KOPT-K1 (cell line): ENCODE measurements at regions not wholly inside any gene's neighbourhood (a gene's known extent, or its start where the extent isn't known, plus 50 kb on each side); places are given as distances from the start of the nearest gene placed in this dataset.

ENCODE experiments used
- H3K27ac ChIP-seq: fragments of 200-600 bp; sonication (generic); 2 replicates; pipeline ENCODE4 v1.5.1; 2016; ENCODE audit warnings: antibody characterized with exemption, mild to moderate bottlenecking, low read depth, low read length; ENCODE audit not compliant: poor library complexity, severe bottlenecking
- H3K36me3 ChIP-seq: fragments of 200-600 bp; sonication (generic); 2 replicates; pipeline ENCODE4 v1.5.1; 2017; ENCODE audit warnings: antibody characterized with exemption, mild to moderate bottlenecking, low read length, moderate library complexity; ENCODE audit not compliant: insufficient read depth
- H3K9me3 ChIP-seq: fragments of 200-600 bp; sonication (generic); 2 replicates; pipeline ENCODE4 v1.5.1; 2017; ENCODE audit warnings: antibody characterized with exemption, low read length, mild to moderate bottlenecking; ENCODE audit not compliant: insufficient read depth, poor library complexity, severe bottlenecking

DNA sequence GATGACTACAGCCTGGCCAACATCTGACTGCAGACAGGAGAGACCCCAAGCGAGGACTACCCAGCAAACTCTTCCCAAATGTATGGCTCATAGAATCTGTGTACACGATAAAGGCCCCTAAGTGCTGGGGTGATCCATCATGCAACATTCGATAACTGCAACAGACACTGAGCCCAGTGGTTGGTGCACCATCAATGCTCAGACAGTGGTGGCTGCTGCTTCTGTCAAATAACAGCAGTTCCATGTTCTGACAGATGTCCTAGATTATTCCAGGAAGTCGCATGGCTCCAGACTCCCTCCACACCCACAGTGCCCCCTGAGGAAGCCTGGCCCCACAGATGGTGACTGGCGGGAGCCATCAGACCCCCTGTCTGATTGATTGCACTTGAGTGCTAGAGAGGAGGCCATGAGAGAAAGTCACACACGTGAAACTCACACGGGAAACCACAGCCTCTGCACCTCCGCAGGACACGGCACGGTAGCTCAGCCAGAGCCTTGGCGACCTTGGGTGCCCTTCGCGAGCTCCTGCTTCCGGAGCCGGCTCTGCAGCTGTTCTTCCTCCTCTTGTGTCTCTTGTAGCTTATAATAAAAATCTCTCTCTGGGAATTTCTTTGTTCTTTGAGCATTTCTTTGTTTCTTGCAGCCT is 1155.9 kb downstream of the TBC1D22A start:
- Histone ChIP-seq H3K27ac (peak overlapping the region; percentile 71), H3K36me3 (no peaks in the 10 kb centered on the region), H3K9me3 (peaks cover 5% of the 10 kb centered on the region)

DNA sequence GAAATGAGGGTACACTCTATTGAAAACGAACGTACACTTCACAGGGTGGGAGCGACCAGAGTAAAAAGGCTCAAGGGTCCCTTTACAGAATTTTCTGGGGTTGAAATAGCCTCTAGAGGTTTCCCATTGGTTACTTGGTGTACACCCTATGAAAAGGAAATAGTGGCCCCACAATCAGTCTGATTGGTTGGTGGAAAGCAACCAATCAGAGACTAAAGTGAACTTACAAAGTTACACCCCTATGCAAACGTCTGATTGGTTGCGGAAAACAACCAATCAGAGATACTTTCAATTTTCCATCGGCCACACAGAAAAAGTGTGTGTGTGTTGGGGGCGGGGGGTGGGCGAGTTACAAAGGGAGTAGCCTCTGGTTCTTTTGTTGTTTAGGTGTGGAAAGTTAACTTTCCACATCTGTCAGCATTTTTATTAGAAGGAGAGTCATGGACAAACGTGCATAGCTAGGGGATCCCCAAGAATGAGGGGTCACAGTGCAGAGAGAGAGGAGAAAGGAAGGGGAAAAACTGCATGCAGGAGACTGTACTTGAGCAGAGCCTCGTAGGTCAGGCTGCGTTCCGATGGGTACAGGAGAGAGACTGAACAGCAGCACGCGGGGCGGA is 1152.1 kb downstream of the TBC1D22A start:
- Histone ChIP-seq H3K9me3 (peaks cover 15% of the 10 kb centered on the region), H3K27ac (no peak overlapping the region), H3K36me3 (no peaks in the 10 kb centered on the region)

DNA sequence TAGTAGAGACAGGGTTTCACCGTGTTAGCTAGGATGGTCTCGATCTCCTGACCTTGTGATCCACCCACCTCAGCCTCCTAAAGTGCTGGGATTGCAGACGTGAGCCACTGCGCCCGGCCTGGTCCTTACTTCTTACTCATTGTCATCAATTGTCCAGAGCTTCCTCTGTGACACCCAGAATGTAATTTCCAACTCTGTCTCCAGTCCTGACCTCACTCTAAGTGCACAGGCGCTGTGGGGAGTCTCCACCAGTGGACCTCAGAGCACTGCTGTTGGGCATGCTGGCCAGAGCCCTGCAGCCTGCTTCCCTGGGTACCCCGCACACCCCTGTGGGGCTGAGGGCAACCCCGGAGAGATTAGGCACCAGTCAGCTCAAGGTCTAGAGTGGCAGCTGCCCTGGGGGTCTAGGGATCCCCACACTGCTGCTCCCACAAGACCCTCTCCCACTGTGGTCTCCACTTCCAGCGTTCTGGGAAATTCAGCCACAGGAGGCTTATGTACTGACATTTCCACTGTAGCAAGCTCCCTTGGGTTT is 1140.3 kb downstream of the TBC1D22A start:
- Histone ChIP-seq H3K36me3 (no peaks in the 10 kb centered on the region), H3K9me3 (peaks cover 7% of the 10 kb centered on the region), H3K27ac (no peak overlapping the region)

DNA sequence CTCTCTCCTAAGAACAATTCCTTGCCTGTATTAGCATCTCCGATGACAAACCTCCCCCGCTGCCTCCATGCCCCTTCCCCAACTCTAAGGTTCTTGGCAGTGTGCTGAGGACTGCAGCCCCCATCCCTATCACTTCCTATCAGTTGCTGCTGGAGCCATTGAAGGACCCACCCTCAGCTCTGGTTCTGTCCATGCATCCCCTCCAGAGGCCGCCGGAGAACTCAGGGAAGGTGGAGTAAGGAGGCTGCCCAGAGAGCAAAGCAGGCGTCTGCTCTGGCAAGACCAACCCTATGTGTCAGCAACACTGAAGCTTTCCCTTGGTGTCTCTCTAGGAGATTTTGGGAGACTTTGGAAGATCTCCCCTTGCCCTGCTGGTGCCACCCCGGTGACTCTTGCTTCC is 1139.5 kb downstream of the TBC1D22A start:
- no peaks in the 10 kb centered on the region for H3K36me3 ChIP-seq
- H3K9me3 ChIP-seq = peaks cover 7% of the 10 kb centered on the region
- no peak overlapping the region for H3K27ac ChIP-seq

DNA sequence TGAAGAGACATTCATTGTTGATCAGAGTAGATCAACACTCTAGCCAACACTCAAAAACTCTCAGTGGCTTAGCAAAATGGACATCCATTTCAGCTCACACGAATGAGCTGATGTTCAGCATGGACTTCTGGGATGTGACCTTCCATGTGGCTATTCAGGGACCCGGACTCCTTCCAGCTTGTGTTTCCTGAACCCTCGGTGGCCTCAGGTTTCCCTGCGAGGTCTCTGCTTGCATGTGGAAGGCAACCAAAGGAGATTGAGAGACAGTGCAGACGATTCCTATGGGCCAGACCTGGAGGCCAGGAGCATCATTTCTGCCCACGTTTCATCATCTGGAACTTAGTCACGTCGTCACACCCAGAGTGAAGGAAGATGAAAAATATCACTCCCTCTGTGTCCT is 1137.4 kb downstream of the TBC1D22A start:
- H3K36me3 ChIP-seq = no peaks in the 10 kb centered on the region
- H3K9me3 ChIP-seq = peaks cover 6% of the 10 kb centered on the region
- no peak overlapping the region for H3K27ac ChIP-seq

DNA sequence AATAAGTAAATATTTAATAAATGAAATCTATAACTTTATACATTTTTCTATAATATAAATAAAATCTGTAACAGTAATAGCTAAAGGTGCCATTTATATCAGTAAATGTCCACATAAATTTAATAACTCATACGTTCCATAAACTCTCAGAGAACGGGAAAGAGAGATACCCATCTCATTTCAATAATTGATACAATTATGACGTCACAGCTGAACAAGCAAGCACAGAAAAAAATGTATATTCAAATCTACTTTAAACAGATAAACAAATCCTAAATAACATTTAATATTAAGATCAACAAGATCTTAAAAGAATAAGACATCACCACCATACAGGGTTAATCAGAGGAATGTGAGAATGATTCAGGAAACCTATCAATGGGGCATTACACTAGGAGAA is 1136.5 kb downstream of the TBC1D22A start:
- no peaks in the 10 kb centered on the region for H3K36me3 ChIP-seq
- no peak overlapping the region for H3K27ac ChIP-seq
- H3K9me3 ChIP-seq = peaks cover 12% of the 10 kb centered on the region

DNA sequence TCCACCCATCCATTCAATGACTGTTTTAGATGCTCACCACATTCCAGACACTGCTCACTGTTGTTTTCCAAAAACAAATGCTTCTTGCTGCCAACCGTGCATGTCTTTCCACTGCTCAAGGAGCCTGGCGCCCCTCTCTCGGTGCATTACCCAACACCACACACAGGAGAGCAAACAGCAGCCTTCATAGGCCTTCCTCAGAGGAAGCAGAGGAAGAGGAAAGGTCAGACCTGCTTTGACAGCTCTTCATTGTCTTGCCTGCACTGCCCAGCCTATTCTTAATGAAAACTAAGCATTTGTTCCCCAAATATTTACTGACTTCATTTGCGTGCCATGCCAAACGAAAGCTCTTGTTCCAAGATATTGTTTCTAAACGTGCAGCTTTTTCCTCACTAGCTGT is 1129.2 kb downstream of the TBC1D22A start:
- Histone ChIP-seq H3K27ac (no peak overlapping the region), H3K36me3 (no peaks in the 10 kb centered on the region), H3K9me3 (peaks cover 16% of the 10 kb centered on the region)

DNA sequence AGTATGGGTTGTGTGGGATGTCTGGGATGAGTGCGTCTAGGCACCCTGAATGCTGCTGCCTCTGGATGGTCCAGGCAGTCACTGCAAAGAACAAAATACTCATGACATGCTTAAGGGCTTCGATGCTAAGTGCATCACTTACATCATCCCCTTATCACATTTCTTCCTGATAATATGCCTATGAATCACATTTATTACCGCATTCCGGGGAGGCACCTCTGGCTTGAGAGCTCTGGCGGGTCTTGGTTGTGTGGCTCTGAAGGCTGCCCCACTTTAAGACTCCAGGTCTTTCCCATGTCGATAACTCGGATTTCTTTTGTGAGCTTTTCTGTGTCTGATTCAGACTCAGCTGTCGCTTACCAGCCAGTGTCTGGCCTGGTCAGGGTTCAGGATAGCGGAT is 1126.4 kb downstream of the TBC1D22A start:
- H3K36me3 ChIP-seq = no peaks in the 10 kb centered on the region
- H3K27ac ChIP-seq = no peak overlapping the region
- H3K9me3 ChIP-seq = peaks cover 2% of the 10 kb centered on the region

DNA sequence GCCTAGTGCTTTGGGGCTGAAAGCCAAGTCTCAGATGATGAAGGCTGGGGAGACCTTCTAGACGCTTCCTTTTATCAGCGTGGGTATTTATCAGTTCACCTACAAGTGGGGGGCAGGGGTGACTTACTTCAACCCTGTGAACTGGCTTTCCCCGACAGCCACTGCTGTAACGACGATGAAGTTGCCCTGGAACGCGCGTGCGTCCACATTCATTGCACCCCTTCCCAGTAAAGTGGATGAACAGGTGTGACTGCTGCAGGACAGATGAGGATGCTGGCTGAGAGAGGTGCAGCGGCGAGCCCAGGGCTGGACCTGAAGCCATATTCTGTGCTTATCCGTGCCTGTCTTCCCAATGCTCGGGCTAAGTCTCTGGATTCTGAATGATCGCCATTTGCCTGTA is 1122.3 kb downstream of the TBC1D22A start:
- Histone ChIP-seq H3K27ac (no peak overlapping the region), H3K9me3 (no peaks in the 10 kb centered on the region), H3K36me3 (no peaks in the 10 kb centered on the region)

DNA sequence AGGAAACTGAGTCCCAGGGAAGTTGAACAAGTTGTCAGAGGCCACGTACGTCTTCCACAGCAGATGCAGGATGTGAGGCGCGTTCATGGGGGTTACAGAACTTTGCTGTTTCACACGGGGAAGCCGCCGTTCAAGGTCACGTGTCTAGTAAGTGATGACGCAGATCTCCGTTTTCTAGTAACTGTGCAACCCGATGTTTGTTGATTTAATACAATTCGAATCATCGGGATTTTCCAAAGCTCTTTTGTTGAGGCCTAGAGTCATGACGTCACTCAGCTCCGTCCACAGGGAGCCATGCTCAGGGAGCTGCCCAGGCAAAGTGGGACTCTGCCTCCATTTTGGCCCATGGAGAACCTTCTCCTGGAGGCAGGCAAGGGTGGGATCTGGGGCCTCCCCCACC is 1121.8 kb downstream of the TBC1D22A start:
- Histone ChIP-seq H3K9me3 (no peaks in the 10 kb centered on the region), H3K36me3 (no peaks in the 10 kb centered on the region), H3K27ac (no peak overlapping the region)

DNA sequence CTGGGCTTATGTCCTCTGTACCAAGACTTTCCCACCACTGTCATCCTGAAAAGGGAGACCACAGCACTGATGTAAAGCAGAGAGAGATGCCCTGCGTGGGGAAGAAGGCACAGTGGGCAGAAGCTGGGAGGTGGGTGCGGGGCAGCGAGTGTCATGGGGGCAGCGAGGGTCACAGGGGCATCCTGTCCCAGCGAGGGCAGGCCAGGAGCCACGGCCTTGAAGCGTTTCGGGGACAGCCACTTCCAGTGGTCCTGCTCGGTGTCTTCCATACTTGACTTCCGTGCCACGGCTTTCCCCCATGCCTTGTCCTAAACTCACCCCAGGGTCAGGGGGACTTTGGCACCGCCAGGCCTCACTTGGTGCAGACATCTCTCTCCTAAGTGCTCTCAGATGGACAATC is 1121.3 kb downstream of the TBC1D22A start:
- Histone ChIP-seq H3K27ac (no peak overlapping the region), H3K9me3 (no peaks in the 10 kb centered on the region), H3K36me3 (no peaks in the 10 kb centered on the region)

DNA sequence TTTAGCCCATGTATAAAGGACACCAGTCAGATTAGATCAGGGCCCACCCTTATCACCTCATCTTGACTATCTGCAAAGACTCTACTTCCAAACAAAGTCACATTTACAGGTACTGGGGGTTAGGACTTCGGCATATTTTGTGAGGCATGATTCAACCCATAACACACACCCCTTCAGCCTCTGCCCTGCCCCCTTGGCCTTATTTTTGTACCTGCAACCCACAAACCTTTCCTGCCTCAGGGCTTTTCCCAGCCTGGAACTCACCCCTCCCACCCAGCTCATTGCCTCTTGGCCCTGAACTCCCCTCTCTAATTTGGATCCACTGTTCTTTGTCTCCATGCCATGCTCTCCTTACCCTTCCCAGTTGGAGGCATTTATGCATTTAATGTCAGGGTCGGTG is 1116.9 kb downstream of the TBC1D22A start:
- Histone ChIP-seq H3K9me3 (no peaks in the 10 kb centered on the region), H3K27ac (no peak overlapping the region), H3K36me3 (no peaks in the 10 kb centered on the region)

DNA sequence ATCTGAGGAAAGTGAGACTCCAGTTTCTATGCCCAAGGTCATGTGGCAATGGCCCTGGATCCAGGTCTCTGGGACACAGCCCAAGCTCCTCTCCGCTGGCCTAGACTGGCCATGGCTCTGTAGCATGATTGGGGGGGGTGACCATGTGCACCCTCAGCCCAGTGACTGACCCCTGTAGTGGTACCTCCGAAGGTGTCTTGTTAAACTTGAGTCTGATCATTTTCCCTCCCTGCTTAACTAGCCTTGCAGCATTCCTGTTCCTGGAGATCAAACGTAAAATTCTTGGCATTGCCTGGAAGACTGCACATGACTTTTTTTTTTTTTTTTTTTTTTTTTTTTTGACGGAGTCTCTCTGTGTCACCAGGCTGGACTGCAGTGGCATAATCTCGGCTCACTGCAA is 1116.0 kb downstream of the TBC1D22A start:
- Histone ChIP-seq H3K27ac (no peak overlapping the region), H3K36me3 (no peaks in the 10 kb centered on the region), H3K9me3 (no peaks in the 10 kb centered on the region)

DNA sequence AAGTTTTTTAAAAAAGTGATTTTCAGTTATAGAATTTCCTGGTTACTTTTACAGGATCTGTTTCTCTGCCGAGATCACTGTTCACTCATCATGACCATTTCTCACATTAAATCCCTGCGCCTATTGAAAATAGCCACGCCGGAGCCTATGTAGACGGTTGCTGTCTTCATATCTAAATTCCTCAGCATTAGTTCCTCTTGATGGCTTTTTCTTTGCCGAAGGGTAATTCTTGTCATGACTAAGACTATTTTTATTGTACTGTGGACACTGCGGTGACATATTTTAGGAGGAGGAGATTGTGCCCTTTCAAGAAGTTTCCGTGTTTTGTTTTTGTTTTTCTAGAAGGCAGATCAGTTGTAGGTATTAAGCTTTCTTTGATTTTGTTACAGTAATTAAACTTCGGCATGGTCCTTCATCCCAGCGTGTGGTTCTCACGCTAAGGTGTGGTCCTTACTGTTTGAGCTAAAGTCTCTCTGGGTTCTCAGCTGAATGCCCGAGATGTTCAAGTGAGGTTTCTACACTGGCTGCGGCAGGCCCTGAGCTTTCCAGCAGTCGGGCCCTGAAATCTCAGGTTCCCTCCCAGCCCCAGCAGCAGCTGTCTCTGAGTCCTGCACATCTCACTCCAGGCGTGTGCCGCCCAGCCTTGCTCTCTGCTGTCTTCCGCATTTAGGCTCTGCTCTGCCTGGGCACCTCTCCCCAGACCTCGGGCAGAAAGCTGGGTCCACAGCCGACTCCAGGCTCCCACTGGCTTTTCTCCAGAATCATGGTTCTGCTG is 1110.5 kb downstream of the TBC1D22A start:
- H3K27ac ChIP-seq = no peak overlapping the region
- peaks cover 13% of the 10 kb centered on the region for H3K9me3 ChIP-seq
- no peaks in the 10 kb centered on the region for H3K36me3 ChIP-seq

DNA sequence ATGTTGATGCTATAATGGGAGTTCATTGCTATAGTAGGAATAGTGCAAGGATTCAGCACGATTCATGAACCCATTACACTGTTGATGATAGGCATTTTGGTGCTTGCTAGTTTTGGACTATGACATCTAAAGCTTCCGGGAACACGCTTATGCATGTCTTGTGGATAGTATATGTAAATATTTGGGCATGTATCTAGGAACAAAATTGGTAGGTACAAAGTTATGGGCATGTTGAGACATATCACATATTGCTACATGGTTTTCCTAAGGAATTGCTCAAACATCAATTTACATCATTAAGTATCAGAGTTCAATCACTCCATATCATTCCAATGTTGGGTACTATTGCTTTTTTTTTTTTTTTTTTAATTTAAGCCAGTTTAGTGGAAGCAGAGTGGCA is 1103.2 kb downstream of the TBC1D22A start:
- Histone ChIP-seq H3K27ac (no peak overlapping the region), H3K9me3 (peaks cover 17% of the 10 kb centered on the region)

More for the DNA sequence above, 1103.2 kb downstream of the TBC1D22A start:
- H3K36me3 ChIP-seq = no peaks in the 10 kb centered on the region
